Thoracic aorta (tissue), 2 donors: ENCODE measurements at regions not wholly inside any gene's neighbourhood (a gene's known extent, or its start where the extent isn't known, plus 50 kb on each side); places are given as distances from the start of the nearest gene placed in this dataset.

Experiments used
- ATAC-seq: fragments of 150-250 bp; one replicate; pipeline ENCODE4 v1.8.0; 2017; ENCODE audit warnings: low read depth; ENCODE audit not compliant: insufficient number of reproducible peaks, low FRiP score
- DNase-seq: peaks from one replicate; pipeline ENCODE4 v3.0.0-alpha.2; 2020; ENCODE audit warnings: low spot score
- H3K27ac ChIP-seq, 2 donors: fragments of 200-600 bp; sonication (generic); 1 replicate in 1 of 2; 2 replicates in 1 of 2; pipeline ENCODE4 v1.5.1; 2016; ENCODE audit warnings: mild to moderate bottlenecking in 2 of 2, moderate library complexity in 2 of 2
- H3K27me3 ChIP-seq: fragments of 200-600 bp; sonication (generic); replicated peaks from 2 replicates; pipeline ENCODE4 v1.6.0; 2016; ENCODE audit warnings: mild to moderate bottlenecking; ENCODE audit not compliant: insufficient read depth
- H3K36me3 ChIP-seq: fragments of 200-600 bp; sonication (generic); one replicate; pipeline ENCODE4 v1.5.1; 2016
- H3K4me1 ChIP-seq, 2 donors: fragments of 200-600 bp; sonication (generic); 1 replicate in 1 of 2; 2 replicates in 1 of 2; pipeline versions ENCODE4 v1.5.1 to v1.6.0; 2016; ENCODE audit warnings: low read depth in 2 of 2, mild to moderate bottlenecking in 1 of 2; ENCODE audit not compliant: control insufficient read depth in 1 of 2
- H3K4me3 ChIP-seq: fragments of 200-600 bp; sonication (generic); 2 replicates; pipeline ENCODE4 v1.5.1; 2016; ENCODE audit warnings: mild to moderate bottlenecking
- H3K9me3 ChIP-seq: fragments of 200-600 bp; sonication (generic); 2 replicates; pipeline ENCODE4 v1.5.1; 2016
- TF ChIP-seq, protein P1 (sequence below): fragments of 200-600 bp; sonication (generic); IDR thresholded peaks from one replicate; pipeline ENCODE4 v1.5.1; 2019; ENCODE audit warnings: antibody characterized with exemption

DNA sequence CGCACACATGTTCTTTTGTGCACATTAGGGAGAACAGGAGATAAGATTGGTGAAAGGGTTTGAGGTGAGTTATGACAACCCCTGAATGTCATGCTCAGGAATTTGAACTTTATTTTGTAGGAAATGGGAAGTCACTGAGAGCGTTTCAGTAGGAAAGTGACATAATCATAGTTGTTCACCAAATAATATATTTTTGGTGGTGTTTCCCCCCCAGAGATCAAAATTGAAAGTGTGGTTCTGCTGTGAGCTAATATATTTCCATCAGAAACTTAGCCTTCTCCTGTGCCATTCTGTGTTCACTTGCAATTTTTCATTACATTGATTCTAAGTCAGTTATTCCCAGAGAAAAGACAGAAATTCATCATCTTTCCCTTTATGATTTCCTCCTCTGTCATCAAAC is 64.1 kb upstream of the RCN1 start:
- Histone ChIP-seq H3K9me3 (no peaks in the 10 kb centered on the region), H3K27ac (no peak overlapping the region), H3K4me3 (no peak overlapping the region), H3K4me1 (no peaks in the 10 kb centered on the region), H3K36me3 (no peaks in the 10 kb centered on the region), H3K27me3 (no peaks in the 10 kb centered on the region)
- ATAC-seq (no peak), DNase-seq (no peak)
- TF ChIP-seq, protein P1, sequence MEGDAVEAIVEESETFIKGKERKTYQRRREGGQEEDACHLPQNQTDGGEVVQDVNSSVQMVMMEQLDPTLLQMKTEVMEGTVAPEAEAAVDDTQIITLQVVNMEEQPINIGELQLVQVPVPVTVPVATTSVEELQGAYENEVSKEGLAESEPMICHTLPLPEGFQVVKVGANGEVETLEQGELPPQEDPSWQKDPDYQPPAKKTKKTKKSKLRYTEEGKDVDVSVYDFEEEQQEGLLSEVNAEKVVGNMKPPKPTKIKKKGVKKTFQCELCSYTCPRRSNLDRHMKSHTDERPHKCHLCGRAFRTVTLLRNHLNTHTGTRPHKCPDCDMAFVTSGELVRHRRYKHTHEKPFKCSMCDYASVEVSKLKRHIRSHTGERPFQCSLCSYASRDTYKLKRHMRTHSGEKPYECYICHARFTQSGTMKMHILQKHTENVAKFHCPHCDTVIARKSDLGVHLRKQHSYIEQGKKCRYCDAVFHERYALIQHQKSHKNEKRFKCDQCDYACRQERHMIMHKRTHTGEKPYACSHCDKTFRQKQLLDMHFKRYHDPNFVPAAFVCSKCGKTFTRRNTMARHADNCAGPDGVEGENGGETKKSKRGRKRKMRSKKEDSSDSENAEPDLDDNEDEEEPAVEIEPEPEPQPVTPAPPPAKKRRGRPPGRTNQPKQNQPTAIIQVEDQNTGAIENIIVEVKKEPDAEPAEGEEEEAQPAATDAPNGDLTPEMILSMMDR = no peak

DNA sequence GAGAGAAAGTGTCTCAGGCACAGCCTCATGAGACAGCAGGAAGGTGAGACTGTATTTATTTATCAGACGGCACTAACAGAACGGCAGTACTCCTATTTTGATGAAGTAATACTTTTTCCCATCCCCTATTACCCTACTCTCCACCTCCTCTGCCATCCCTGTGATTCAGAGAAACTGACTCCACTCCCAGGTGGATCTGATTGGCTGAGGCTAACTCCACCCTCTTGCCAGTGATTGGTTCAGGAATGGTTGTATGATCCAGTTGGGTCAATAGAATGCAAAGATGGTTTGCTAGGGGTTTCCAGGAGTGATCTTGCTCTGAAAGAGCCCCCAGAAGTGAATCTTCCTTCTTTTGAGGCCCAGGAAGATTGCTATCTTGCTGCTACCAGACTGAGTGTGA is 65.9 kb upstream of the RCN1 start:
- TF ChIP-seq, protein P1 = no peak
- Histone ChIP-seq H3K9me3 (no peaks in the 10 kb centered on the region), H3K36me3 (no peaks in the 10 kb centered on the region), H3K4me3 (no peak overlapping the region), H3K27me3 (no peaks in the 10 kb centered on the region), H3K4me1 (no peaks in the 10 kb centered on the region), H3K27ac (no peak overlapping the region)
- DNase-seq (no peak), ATAC-seq (no peak)

DNA sequence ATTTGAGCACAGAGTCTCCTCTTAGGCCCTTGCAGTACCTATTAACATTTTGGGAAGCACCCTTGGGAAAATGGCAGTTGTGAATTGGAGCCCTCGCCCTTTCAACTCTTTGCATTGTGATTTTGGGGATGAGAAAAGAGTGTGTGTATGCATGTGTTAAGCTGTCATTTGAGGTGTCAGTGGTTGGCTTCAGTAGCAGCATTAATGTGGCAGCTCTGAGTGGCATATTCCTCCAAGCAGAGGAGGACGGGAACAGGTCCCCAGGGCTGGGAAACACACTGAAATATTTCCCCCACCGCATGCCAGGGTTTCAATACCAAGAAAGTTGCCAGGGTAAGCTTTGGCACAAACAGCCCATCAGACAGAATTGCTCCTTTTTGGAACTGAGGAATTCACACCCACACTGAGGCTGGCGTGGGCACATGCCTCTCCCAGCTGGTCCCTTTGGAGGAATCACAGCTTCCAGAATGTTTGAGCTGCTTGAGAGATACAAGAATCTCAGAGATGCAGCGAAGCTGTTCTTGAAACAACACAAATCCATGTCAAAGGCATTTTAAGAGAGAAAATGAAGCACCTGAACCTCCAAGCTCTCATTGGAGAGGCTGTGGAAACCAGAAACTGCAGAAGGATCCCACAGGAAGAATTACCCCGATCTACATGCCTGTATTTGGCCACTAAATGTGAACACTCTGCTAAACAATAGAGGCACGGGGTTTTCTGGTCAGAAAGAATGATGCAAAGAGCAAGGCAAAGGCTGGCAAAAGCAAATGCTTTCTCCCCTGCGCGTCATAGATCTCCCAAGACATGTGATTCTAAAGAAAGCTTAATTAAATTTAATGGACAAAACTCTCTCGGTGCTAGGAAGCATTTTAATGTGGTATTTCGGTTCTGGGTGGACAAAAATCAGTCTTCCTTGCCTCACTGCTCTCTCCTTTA is 67.2 kb upstream of the RCN1 start:
- DNase-seq (no peak), ATAC-seq (no peak)
- Histone ChIP-seq H3K4me3 (no peak overlapping the region), H3K27me3 (no peaks in the 10 kb centered on the region), H3K36me3 (no peaks in the 10 kb centered on the region), H3K9me3 (no peaks in the 10 kb centered on the region), H3K27ac (no peak overlapping the region), H3K4me1 (no peaks in the 10 kb centered on the region)
- TF ChIP-seq, protein P1 = no peak

DNA sequence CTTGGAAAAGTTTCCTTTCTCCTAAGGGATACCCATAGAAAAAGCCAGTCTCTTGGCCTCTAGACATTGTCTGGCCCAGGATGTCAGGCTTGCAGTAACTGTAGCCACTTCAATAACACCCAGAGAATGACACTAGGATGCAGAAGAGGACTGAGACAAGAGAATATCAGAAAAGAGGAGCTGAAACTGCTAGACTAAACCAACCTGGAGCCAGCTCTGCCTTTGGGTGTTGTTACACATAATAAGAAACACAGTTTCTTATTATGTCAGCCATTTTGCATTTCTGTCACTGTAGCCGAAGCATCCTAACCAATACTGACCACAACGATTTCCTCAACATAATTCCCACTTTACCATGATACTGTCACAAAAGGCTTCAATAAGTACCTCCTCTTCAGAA is 72.2 kb upstream of the RCN1 start:
- no peaks in the 10 kb centered on the region for H3K9me3 ChIP-seq
- TF ChIP-seq, protein P1 = no peak
- H3K36me3 ChIP-seq = no peaks in the 10 kb centered on the region
- H3K4me3 ChIP-seq = no peak overlapping the region
- no peak overlapping the region for H3K27ac ChIP-seq
- no peak for ATAC-seq
- DNase-seq = no peak
- no peaks in the 10 kb centered on the region for H3K4me1 ChIP-seq
- H3K27me3 ChIP-seq = no peaks in the 10 kb centered on the region

DNA sequence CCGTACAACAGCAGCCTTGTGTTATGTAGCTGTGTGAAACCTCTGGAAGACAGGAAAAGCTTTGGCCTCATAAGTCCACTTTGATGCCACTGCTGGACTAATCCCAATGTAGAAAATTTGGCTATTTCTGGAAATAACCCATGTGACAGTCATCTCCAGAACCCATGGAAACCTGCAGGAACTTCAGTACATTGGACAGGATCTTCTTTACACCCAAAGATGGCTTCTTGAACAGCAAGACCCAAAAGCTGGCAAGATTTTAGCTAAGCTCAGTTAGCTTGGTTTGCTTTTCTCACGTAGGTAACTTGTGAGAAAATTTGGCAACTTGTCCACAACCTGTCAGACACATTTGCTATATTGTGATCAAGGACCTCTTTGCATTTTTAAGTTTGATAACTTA is 74.8 kb upstream of the RCN1 start:
- Histone ChIP-seq H3K9me3 (no peaks in the 10 kb centered on the region), H3K4me1 (no peaks in the 10 kb centered on the region), H3K4me3 (no peak overlapping the region), H3K36me3 (no peaks in the 10 kb centered on the region), H3K27me3 (no peaks in the 10 kb centered on the region), H3K27ac (no peak overlapping the region)
- TF ChIP-seq, protein P1 = no peak
- no peak for DNase-seq
- ATAC-seq = no peak
